Keratinocyte (primary cell): ENCODE measurements at regions not wholly inside any gene's neighbourhood (a gene's known extent, or its start where the extent isn't known, plus 50 kb on each side); places are given as distances from the start of the nearest gene placed in this dataset.

Source experiments
- DNase-seq: peaks from one replicate; pipeline ENCODE4 v3.0.0-alpha.2; 2011; ENCODE audit warnings: low read depth, missing footprints, low spot score
- FAIRE-seq: peaks from 2 replicates; lab custom pipeline; 2011; peaks lifted over from hg19 to GRCh38; lab: Jason Lieb, UNC
- H2AFZ ChIP-seq: 2 replicates; pipeline ENCODE4 v1.6.0; 2012; ENCODE audit warnings: low read length, control low read depth, inconsistent platforms; ENCODE audit not compliant: control insufficient read depth
- H3K27ac ChIP-seq: 2 replicates; pipeline ENCODE4 v1.5.1; 2011; ENCODE audit warnings: low read length; ENCODE audit not compliant: control insufficient read depth, insufficient read depth
- H3K27me3 ChIP-seq: 3 replicates; pipeline ENCODE4 v1.6.0; 2011; ENCODE audit warnings: low read length; ENCODE audit not compliant: control insufficient read depth, insufficient read depth; ENCODE audit errors: extremely low read depth
- H3K36me3 ChIP-seq, 2 experiments: 2 replicates in 1 of 2; 3 replicates in 1 of 2; pipeline ENCODE4 v1.5.1; 2011; ENCODE audit warnings: low read length in 2 of 2, mild to moderate bottlenecking in 1 of 2; ENCODE audit not compliant: control insufficient read depth in 2 of 2, insufficient read depth in 2 of 2; ENCODE audit errors: extremely low read depth in 1 of 2
- H3K4me1 ChIP-seq: 3 replicates; pipeline ENCODE4 v1.5.1; 2011; ENCODE audit warnings: low read length; ENCODE audit not compliant: control insufficient read depth, insufficient read depth; ENCODE audit errors: extremely low read depth
- H3K4me2 ChIP-seq: 3 replicates; pipeline ENCODE4 v1.6.0; 2011; ENCODE audit warnings: low read depth, low read length; ENCODE audit not compliant: control insufficient read depth, insufficient read depth; ENCODE audit errors: extremely low read depth
- H3K4me3 ChIP-seq, 3 experiments: fragments of 200-600 bp in 1 of 3; sonication (generic) in 1 of 3; 2 replicates in 2 of 3; 3 replicates in 1 of 3; pipeline ENCODE4 v1.5.1; 2011 to 2016; ENCODE audit warnings: low read length in 3 of 3, mild to moderate bottlenecking in 3 of 3, control low read depth in 2 of 3, inconsistent platforms in 1 of 3, low read depth in 1 of 3, mixed read lengths in 1 of 3, mixed run types in 1 of 3, moderate library complexity in 1 of 3; ENCODE audit not compliant: control insufficient read depth in 2 of 3, insufficient read depth in 2 of 3; ENCODE audit errors: extremely low read depth in 1 of 3
- H3K79me2 ChIP-seq: 2 replicates; pipeline ENCODE4 v1.6.0; 2012; ENCODE audit warnings: low read length; ENCODE audit not compliant: control insufficient read depth, insufficient read depth
- H3K9ac ChIP-seq: 3 replicates; pipeline ENCODE4 v1.6.0; 2011; ENCODE audit warnings: low read length; ENCODE audit not compliant: control insufficient read depth, insufficient read depth; ENCODE audit errors: extremely low read depth
- H3K9me1 ChIP-seq: 3 replicates; pipeline ENCODE4 v1.6.0; 2011; ENCODE audit warnings: low read length; ENCODE audit not compliant: control insufficient read depth, insufficient read depth; ENCODE audit errors: extremely low read depth
- H3K9me3 ChIP-seq: 2 replicates; pipeline ENCODE4 v1.5.1; 2012; ENCODE audit warnings: low read depth, low read length; ENCODE audit not compliant: control insufficient read depth
- H4K20me1 ChIP-seq: 3 replicates; pipeline ENCODE4 v1.6.0; 2011; ENCODE audit warnings: low read length; ENCODE audit not compliant: control insufficient read depth, insufficient read depth; ENCODE audit errors: extremely low read depth
- CTCF ChIP-seq, 3 experiments: IDR thresholded peaks in 1 of 3; conservative IDR thresholded peaks in 1 of 3; optimal IDR thresholded peaks in 1 of 3; 2 replicates in 2 of 3; 3 replicates in 1 of 3; pipeline versions ENCODE3 to v1.5.1; 2011; ENCODE audit warnings: low read length in 3 of 3, mild to moderate bottlenecking in 3 of 3, moderate library complexity in 2 of 3, control low read depth in 1 of 3, inconsistent platforms in 1 of 3; ENCODE audit not compliant: insufficient read depth in 2 of 3; ENCODE audit errors: extremely low read depth in 1 of 3
- EZH2 ChIP-seq: IDR thresholded peaks from one replicate; pipeline ENCODE4 v1.6.1; 2012; ENCODE audit warnings: inconsistent platforms, mild to moderate bottlenecking, low read length, moderate library complexity
- dilution Hi-C: fragments of 300-500 bp; cut with MboI; formaldehyde crosslinking; loops from one replicate; pipeline ENCODE4 v1.7.0; 2020; ENCODE audit warnings: low sequenced_read_pairs; ENCODE audit not compliant: extremely low pct_ligation_motif_present

DNA sequence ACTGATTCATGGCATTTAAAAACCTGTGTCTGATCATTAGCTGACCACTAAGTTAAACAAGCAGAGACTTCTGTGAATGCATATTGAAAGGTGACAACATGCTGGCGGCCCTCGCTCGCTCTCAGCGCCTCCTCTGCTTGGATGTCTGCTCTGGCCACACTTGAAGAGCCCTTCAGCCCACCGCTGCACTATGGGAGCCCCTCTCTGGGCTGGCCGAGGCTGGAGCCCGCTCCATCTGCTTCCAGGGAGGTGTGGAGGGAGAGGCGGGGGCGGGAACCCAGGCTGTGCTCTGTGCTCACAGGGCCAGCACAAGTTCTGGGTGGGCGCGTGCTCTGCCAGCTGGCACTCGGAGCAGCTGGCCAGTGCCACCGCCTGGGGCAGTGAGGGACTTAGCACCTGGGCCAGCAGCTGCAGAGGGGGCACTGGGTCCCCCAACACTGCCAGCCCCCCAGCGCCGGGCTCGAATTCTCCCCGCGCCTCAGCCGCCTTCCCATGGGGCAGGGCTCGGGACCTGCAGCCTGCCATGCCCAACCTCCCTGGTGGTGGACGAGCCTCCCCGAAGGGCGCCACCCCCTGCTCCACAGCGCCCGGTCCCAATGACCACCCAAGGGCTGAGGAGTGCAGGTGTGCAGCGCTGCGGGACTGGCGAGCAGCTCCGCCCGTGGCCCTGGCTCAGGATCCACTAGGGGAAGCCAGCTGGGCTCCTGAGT is 252.4 kb downstream of the ZIC4 start:
- no peaks in the 10 kb centered on the region for H3K79me2 ChIP-seq
- no peak overlapping the region for H3K27ac ChIP-seq
- H3K4me3 ChIP-seq, result no peak overlapping the region
- H3K36me3 ChIP-seq, result no peaks in the 10 kb centered on the region
- H2AFZ ChIP-seq, result no peak overlapping the region
- FAIRE-seq (no peak), DNase-seq (no peak)
- no peak overlapping the region for H3K4me2 ChIP-seq
- dilution Hi-C loops, result no loop called here
- no peaks in the 10 kb centered on the region for H3K9me3 ChIP-seq
- no peak overlapping the region for H3K9ac ChIP-seq
- no peaks in the 10 kb centered on the region for H3K9me1 ChIP-seq
- no peaks in the 10 kb centered on the region for H3K27me3 ChIP-seq
- TF ChIP-seq EZH2 (no peak), CTCF (optimal IDR thresholded peaks at IDR 0.05 in 1 of 3, IDR thresholded peaks at IDR 0.05 in 1 of 3, conservative IDR thresholded peaks at IDR 0.05 in 1 of 3; ENCODE audit: extremely low read depth in 1 of 3, insufficient read depth in 2 of 3, low read length in 3 of 3) (no peak)
- no peaks in the 10 kb centered on the region for H4K20me1 ChIP-seq
- no peaks in the 10 kb centered on the region for H3K4me1 ChIP-seq

- H3K4me1 ChIP-seq, result no peaks in the 10 kb centered on the region
- H4K20me1 ChIP-seq, result no peaks in the 10 kb centered on the region
- no peak overlapping the region for H3K4me3 ChIP-seq
- no peaks in the 10 kb centered on the region for H3K27me3 ChIP-seq
- H3K9me3 ChIP-seq, result no peaks in the 10 kb centered on the region
- dilution Hi-C loops, result no loop called here
- no peak for FAIRE-seq
- H3K79me2 ChIP-seq, result no peaks in the 10 kb centered on the region
- H2AFZ ChIP-seq, result no peak overlapping the region
- no peak overlapping the region for H3K4me2 ChIP-seq
- no peak for TF ChIP-seq CTCF (optimal IDR thresholded peaks at IDR 0.05 in 1 of 3, IDR thresholded peaks at IDR 0.05 in 1 of 3, conservative IDR thresholded peaks at IDR 0.05 in 1 of 3; ENCODE audit: extremely low read depth in 1 of 3, insufficient read depth in 2 of 3, low read length in 3 of 3)
- TF ChIP-seq EZH2, result no peak
- no peaks in the 10 kb centered on the region for H3K36me3 ChIP-seq
- no peak overlapping the region for H3K27ac ChIP-seq
- no peak for DNase-seq
- H3K9me1 ChIP-seq, result no peaks in the 10 kb centered on the region
- no peak overlapping the region for H3K9ac ChIP-seq
Observed at GRCh38 chr3:147152476-147152875, 253.9 kb downstream of the ZIC4 start.
